ENCODE measurements at regions not wholly inside any gene's neighbourhood (a gene's known extent, or its start where the extent isn't known, plus 50 kb on each side); places are given as distances from the start of the nearest gene placed in this dataset.

DNA sequence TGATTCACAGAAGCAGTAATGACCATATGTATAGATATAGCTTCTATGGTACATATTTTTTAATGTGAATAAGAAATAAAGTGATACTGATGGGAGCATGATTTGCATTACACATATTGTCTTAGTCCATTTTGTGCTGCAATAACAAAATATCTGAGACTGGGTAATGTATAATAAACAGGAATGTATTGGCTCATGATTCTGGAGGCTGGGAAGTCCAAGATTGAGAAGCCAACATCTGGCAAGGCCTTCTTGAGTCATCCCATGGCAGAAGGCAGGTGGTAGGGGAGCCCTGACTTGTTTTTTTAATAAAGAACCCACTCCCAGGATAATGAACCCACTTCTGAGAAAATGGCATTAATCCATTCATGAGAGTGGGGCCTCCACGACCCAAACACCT is 185.6 kb upstream of the RREB1 start:
- H3K4me3 Mint-ChIP-seq, result no peak overlapping the region
- H3K4me1 Mint-ChIP-seq (ENCODE audit: low read depth), result no peaks in the 10 kb centered on the region; the same call in 1 of the 2 replicates
- no peak for DNase-seq
- TF ChIP-seq CTCF (IDR thresholded peaks at IDR 0.05), result no peak
- H3K27ac Mint-ChIP-seq, result no peak overlapping the region
- peaks cover 3% of the 10 kb centered on the region for H3K27me3 Mint-ChIP-seq (ENCODE audit: insufficient read depth)
- H3K9me3 Mint-ChIP-seq, result peaks cover 9% of the 10 kb centered on the region
- H3K36me3 Mint-ChIP-seq (ENCODE audit: low read depth), result no peaks in the 10 kb centered on the region; the same call in 1 of the 2 replicates

DNA sequence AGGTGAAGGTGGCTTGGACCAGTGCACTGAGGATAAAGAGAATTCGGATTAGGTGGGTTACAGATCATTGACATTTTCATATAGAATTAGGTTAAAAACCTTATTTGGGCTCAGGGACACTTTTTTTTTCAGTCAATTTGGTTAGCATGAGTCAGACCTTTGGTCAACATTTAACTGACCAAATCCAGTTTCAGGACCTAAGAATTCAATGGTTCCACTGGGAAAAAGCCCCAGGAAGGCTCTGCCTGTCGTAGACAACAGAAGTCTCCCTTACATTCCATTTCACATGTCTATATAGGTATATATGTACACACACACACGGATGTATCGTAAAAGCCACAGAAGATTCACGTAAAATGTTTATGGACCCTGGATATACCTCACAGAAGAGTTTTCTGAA is 184.2 kb upstream of the RREB1 start:
- no peak for DNase-seq
- Mint-ChIP-seq H3K4me1 (ENCODE audit: low read depth) (no peaks in the 10 kb centered on the region; the same call in 1 of the 2 replicates), H3K27ac (no peak overlapping the region), H3K36me3 (ENCODE audit: low read depth) (no peaks in the 10 kb centered on the region; the same call in 1 of the 2 replicates), H3K4me3 (no peak overlapping the region), H3K9me3 (peaks cover 9% of the 10 kb centered on the region), H3K27me3 (ENCODE audit: insufficient read depth) (peaks cover 4% of the 10 kb centered on the region)
- no peak for TF ChIP-seq CTCF (IDR thresholded peaks at IDR 0.05)

GRCh38 chr6:6924708-6925107 is 183.1 kb upstream of the RREB1 start:
- Mint-ChIP-seq H3K4me1 (ENCODE audit: low read depth) (no peaks in the 10 kb centered on the region; the same call in 1 of the 2 replicates), H3K27ac (no peak overlapping the region), H3K36me3 (ENCODE audit: low read depth) (no peaks in the 10 kb centered on the region; the same call in 1 of the 2 replicates), H3K27me3 (ENCODE audit: insufficient read depth) (peaks cover 7% of the 10 kb centered on the region), H3K9me3 (peaks cover 9% of the 10 kb centered on the region), H3K4me3 (no peak overlapping the region)
- no peak for DNase-seq
- TF ChIP-seq CTCF (IDR thresholded peaks at IDR 0.05), result no peak

DNA sequence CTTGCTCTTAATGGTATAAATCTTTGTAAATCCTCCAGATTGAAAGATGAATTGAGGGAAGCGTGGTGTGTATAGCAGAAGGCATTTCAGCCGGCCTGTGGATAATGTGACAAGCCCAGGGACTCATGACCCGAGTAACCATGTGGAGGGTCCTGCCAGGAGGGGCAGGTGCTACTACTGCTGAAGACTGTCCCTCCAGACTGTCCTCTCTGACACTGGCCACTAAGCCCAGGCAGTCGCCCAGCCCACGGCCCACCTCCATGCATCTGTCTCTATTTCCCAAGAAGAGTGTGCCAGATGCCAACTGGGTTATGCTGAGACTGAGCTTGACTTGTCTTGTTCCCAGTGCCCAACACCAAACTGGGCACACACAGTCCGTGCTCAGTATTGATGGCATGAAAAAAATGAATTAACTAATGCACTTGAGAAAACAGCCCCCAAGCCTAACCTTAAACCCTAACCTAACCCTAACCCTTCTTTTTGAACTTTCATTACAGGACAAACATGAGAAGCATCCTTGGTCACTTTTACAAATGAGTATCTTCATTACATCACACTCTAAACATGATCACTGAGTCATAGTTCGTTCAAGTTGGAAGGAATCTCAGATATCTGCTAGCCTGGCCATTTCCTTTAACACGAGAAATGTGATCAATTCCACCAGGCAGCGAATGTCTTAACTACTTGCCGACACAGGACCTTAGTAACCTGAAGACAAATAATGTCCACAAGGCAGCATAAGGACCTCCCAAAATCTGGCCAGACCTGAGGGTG is 182.2 kb upstream of the RREB1 start:
- Mint-ChIP-seq H3K27ac (no peak overlapping the region), H3K4me1 (ENCODE audit: low read depth) (no peaks in the 10 kb centered on the region; the same call in 1 of the 2 replicates), H3K27me3 (ENCODE audit: insufficient read depth) (peaks cover 8% of the 10 kb centered on the region), H3K4me3 (no peak overlapping the region), H3K9me3 (peaks cover 9% of the 10 kb centered on the region), H3K36me3 (ENCODE audit: low read depth) (no peaks in the 10 kb centered on the region; the same call in 1 of the 2 replicates)
- no peak for TF ChIP-seq CTCF (IDR thresholded peaks at IDR 0.05)
- no peak for DNase-seq

- no peaks in the 10 kb centered on the region; the same call in 1 of the 2 replicates for H3K36me3 Mint-ChIP-seq (ENCODE audit: low read depth)
- H3K27ac Mint-ChIP-seq, result no peak overlapping the region
Observed at GRCh38 chr6:6926856-6927255, 180.9 kb upstream of the RREB1 start.

More at GRCh38 chr6:6926856-6927255, 180.9 kb upstream of the RREB1 start:
- no peak overlapping the region for H3K4me3 Mint-ChIP-seq
- peaks cover 7% of the 10 kb centered on the region for H3K27me3 Mint-ChIP-seq (ENCODE audit: insufficient read depth)
- peaks cover 9% of the 10 kb centered on the region for H3K9me3 Mint-ChIP-seq
- H3K4me1 Mint-ChIP-seq (ENCODE audit: low read depth), result no peaks in the 10 kb centered on the region; the same call in 1 of the 2 replicates
- TF ChIP-seq CTCF (IDR thresholded peaks at IDR 0.05), result no peak
- DNase-seq, result no peak

All from HFFc6 (cell line).